NCI-H82 treated with DMSO at 0.1 percent for 48 hours (cell line): ENCODE measurements at regions not wholly inside any gene's neighbourhood (a gene's known extent, or its start where the extent isn't known, plus 50 kb on each side); places are given as distances from the start of the nearest gene placed in this dataset.
"Not testable (repeated sequence)": the region's sequence is repeated elsewhere in the genome, so short reads cannot be mapped to it uniquely, and the experiment has no call there.

Experiments used
- DNase-seq: peaks from one replicate; lab custom pipeline; 2025; ENCODE audit not compliant: unreplicated experiment; lab: John Stamatoyannopoulos, UW

- no peak for DNase-seq
Measured at GRCh38 chr5:37921452-37921851, 81.6 kb upstream of the GDNF start.

GRCh38 chr5:37918424-37918823 is 78.6 kb upstream of the GDNF start:
- no peak for DNase-seq

GRCh38 chr5:37916525-37916924 is 76.7 kb upstream of the GDNF start:
- no peak for DNase-seq

- DNase-seq: no peak
Measured at GRCh38 chr5:37915097-37915736, 75.4 kb upstream of the GDNF start.

- not testable (repeated sequence) for DNase-seq
Measured at GRCh38 chr5:37909610-37910266, 69.9 kb upstream of the GDNF start.

GRCh38 chr5:37906416-37906815 is 66.6 kb upstream of the GDNF start:
- no peak for DNase-seq

GRCh38 chr5:37905230-37905629 is 65.4 kb upstream of the GDNF start:
- no peak for DNase-seq

GRCh38 chr5:37902323-37902722 is 62.5 kb upstream of the GDNF start:
- no peak for DNase-seq

- DNase-seq: no peak
Measured at GRCh38 chr5:37900692-37901091, 60.9 kb upstream of the GDNF start.

- no peak for DNase-seq
Measured at GRCh38 chr5:37899037-37899436, 59.2 kb upstream of the GDNF start.

- DNase-seq: no peak
Measured at GRCh38 chr5:37896159-37896558, 56.3 kb upstream of the GDNF start.

- no peak for DNase-seq
Measured at GRCh38 chr5:37893434-37894134, 53.7 kb upstream of the GDNF start.

GRCh38 chr5:37892586-37892985 is 52.7 kb upstream of the GDNF start:
- DNase-seq: no peak

GRCh38 chr5:37891832-37892231 is 52.0 kb upstream of the GDNF start:
- DNase-seq: no peak

GRCh38 chr5:37889612-37890317 is 49.9 kb upstream of the GDNF start:
- no peak for DNase-seq
